ENCODE measurements at regions not wholly inside any gene's neighbourhood (a gene's known extent, or its start where the extent isn't known, plus 50 kb on each side); places are given as distances from the start of the nearest gene placed in this dataset.

GRCh38 chr1:47669081-47669585 lies 231.3 kb downstream of the FOXD2 start:
- peak in 1 of 2 donors; percentile 19 for DNase-seq (ENCODE audit: low spot score in 2 of 2)
- TF ChIP-seq CTCF (IDR thresholded peaks at IDR 0.05), result no peak
- no peaks in the 10 kb centered on the region for H3K9me3 ChIP-seq
- intact Hi-C loops (cut with DNase I), result no loop called here
- H3K4me1 ChIP-seq, result no peaks in the 10 kb centered on the region
- H3K27me3 ChIP-seq, result no peaks in the 10 kb centered on the region
- no peaks in the 10 kb centered on the region for H3K36me3 ChIP-seq
- H3K4me3 ChIP-seq, result no peak overlapping the region
- H3K27ac ChIP-seq, result no peak overlapping the region

GRCh38 chr1:47672622-47673021 lies 234.8 kb downstream of the FOXD2 start:
- intact Hi-C loops (cut with DNase I), result no loop called here
- Histone ChIP-seq H3K9me3 (no peaks in the 10 kb centered on the region), H3K4me1 (no peaks in the 10 kb centered on the region)

GRCh38 chr1:47674189-47674588 lies 236.3 kb downstream of the FOXD2 start:
- H3K27ac ChIP-seq, result no peak overlapping the region
- no peak for DNase-seq (ENCODE audit: low spot score in 2 of 2)
- no peaks in the 10 kb centered on the region for H3K27me3 ChIP-seq
- no peaks in the 10 kb centered on the region for H3K9me3 ChIP-seq
- peaks cover 0 to 1% of the 10 kb centered on the region in 2 donors for H3K4me1 ChIP-seq
- no peak for TF ChIP-seq CTCF (IDR thresholded peaks at IDR 0.05)
- no peaks in the 10 kb centered on the region for H3K36me3 ChIP-seq
- intact Hi-C loops (cut with DNase I), result no loop called here
- H3K4me3 ChIP-seq, result no peak overlapping the region

More at GRCh38 chr1:47672622-47673021, 234.8 kb downstream of the FOXD2 start:
- no peak for TF ChIP-seq CTCF (IDR thresholded peaks at IDR 0.05)
- no peaks in the 10 kb centered on the region for H3K36me3 ChIP-seq
- H3K4me3 ChIP-seq, result no peak overlapping the region
- no peak for DNase-seq (ENCODE audit: low spot score in 2 of 2)
- H3K27me3 ChIP-seq, result no peaks in the 10 kb centered on the region
- no peak overlapping the region for H3K27ac ChIP-seq

- H3K27ac ChIP-seq, result no peak overlapping the region
- no peaks in the 10 kb centered on the region for H3K9me3 ChIP-seq
- intact Hi-C loops (cut with DNase I), result no loop called here
- no peaks in the 10 kb centered on the region for H3K27me3 ChIP-seq
- no peaks in the 10 kb centered on the region for H3K36me3 ChIP-seq
- DNase-seq (ENCODE audit: low spot score in 2 of 2), result peak in 1 of 2 donors; percentile 50
- H3K4me3 ChIP-seq, result no peak overlapping the region
- TF ChIP-seq CTCF (IDR thresholded peaks at IDR 0.05), result no peak
- H3K4me1 ChIP-seq, result peaks cover 0 to 2% of the 10 kb centered on the region in 2 donors
Measured at GRCh38 chr1:47675047-47675675, 237.3 kb downstream of the FOXD2 start.

- peaks cover 0 to 2% of the 10 kb centered on the region in 2 donors for H3K4me1 ChIP-seq
- H3K4me3 ChIP-seq, result no peak overlapping the region
- DNase-seq (ENCODE audit: low spot score in 2 of 2), result peak in 1 of 2 donors; percentile 37
- no peaks in the 10 kb centered on the region for H3K36me3 ChIP-seq
- no peak for TF ChIP-seq CTCF (IDR thresholded peaks at IDR 0.05)
- no peaks in the 10 kb centered on the region for H3K27me3 ChIP-seq
- intact Hi-C loops (cut with DNase I), result no loop called here
- H3K27ac ChIP-seq, result no peak overlapping the region
- no peaks in the 10 kb centered on the region for H3K9me3 ChIP-seq
Measured at GRCh38 chr1:47675721-47676120, 237.9 kb downstream of the FOXD2 start.

All from ascending aorta (tissue), 2 donors.